Large intestine (tissue), 3 donors: ENCODE measurements at regions not wholly inside any gene's neighbourhood (a gene's known extent, or its start where the extent isn't known, plus 50 kb on each side); places are given as distances from the start of the nearest gene placed in this dataset.

Experiments
- DNase-seq, 2 donors: peaks; one replicate each; pipeline versions ENCODE4 v3.0.0 to v3.0.0-alpha.2; 2013
- H3K27ac ChIP-seq: one replicate; pipeline ENCODE4 v1.5.1; 2013; ENCODE audit warnings: low read length
- H3K27me3 ChIP-seq: 2 replicates; pipeline ENCODE4 v1.6.1; 2013; ENCODE audit warnings: low read length; ENCODE audit not compliant: control insufficient read depth, insufficient read depth
- H3K36me3 ChIP-seq: 2 replicates; pipeline ENCODE4 v1.6.1; 2013; ENCODE audit warnings: low read length; ENCODE audit not compliant: control insufficient read depth, insufficient read depth
- H3K4me1 ChIP-seq: one replicate; pipeline ENCODE4 v1.6.1; 2013; ENCODE audit warnings: low read length; ENCODE audit not compliant: control insufficient read depth, insufficient read depth
- H3K4me3 ChIP-seq: one replicate; pipeline ENCODE4 v1.5.1; 2013; ENCODE audit warnings: low read length
- H3K9me3 ChIP-seq: one replicate; pipeline ENCODE4 v1.6.1; 2013; ENCODE audit warnings: mild to moderate bottlenecking, low read depth, low read length, moderate library complexity; ENCODE audit not compliant: control insufficient read depth
- WGBS: methylation state at CpG from one replicate; pipeline ENCODE4 v1.1.5; 2013; ENCODE audit warnings: low lambda C conversion rate; ENCODE audit not compliant: insufficient coverage; 5-methylcytosine and 5-hydroxymethylcytosine counted together

- no peaks in the 10 kb centered on the region for H3K36me3 ChIP-seq
- H3K9me3 ChIP-seq: no peaks in the 10 kb centered on the region
- WGBS: 17% methylated on average over 1 of the region's 6 CpGs
- no peak for DNase-seq
- peaks cover 8% of the 10 kb centered on the region for H3K27me3 ChIP-seq
- no peaks in the 10 kb centered on the region for H3K4me1 ChIP-seq
- H3K27ac ChIP-seq: no peak overlapping the region
- no peak overlapping the region for H3K4me3 ChIP-seq
These were observed 155.9 kb downstream of the SHOX start for GRCh38 chrX:786441-786881.

- no peaks in the 10 kb centered on the region for H3K27me3 ChIP-seq
- 99% methylated on average over 4 of the region's 13 CpGs for WGBS
- no peak overlapping the region for H3K4me3 ChIP-seq
- no peaks in the 10 kb centered on the region for H3K36me3 ChIP-seq
- no peaks in the 10 kb centered on the region for H3K9me3 ChIP-seq
- DNase-seq: no peak
- no peaks in the 10 kb centered on the region for H3K4me1 ChIP-seq
- H3K27ac ChIP-seq: no peak overlapping the region
These were observed 154.2 kb downstream of the SHOX start for GRCh38 chrX:784829-785228.

GRCh38 chrX:781224-782204 is 150.9 kb downstream of the SHOX start:
- Histone ChIP-seq H3K4me1 (no peaks in the 10 kb centered on the region), H3K27me3 (no peaks in the 10 kb centered on the region), H3K36me3 (no peaks in the 10 kb centered on the region), H3K4me3 (no peak overlapping the region), H3K9me3 (no peaks in the 10 kb centered on the region), H3K27ac (no peak overlapping the region)
- DNase-seq: peak in 1 of 2 donors; percentile 0
- WGBS: 0% methylated on average over 1 of the region's 28 CpGs

- H3K27ac ChIP-seq: no peak overlapping the region
- peaks cover 3% of the 10 kb centered on the region for H3K9me3 ChIP-seq
- no peaks in the 10 kb centered on the region for H3K36me3 ChIP-seq
- H3K4me1 ChIP-seq: no peaks in the 10 kb centered on the region
- DNase-seq: no peak
- H3K27me3 ChIP-seq: no peaks in the 10 kb centered on the region
- 74% methylated on average over 2 of the region's 14 CpGs for WGBS
- H3K4me3 ChIP-seq: no peak overlapping the region
These were observed 146.1 kb downstream of the SHOX start for GRCh38 chrX:776529-777230.

- Histone ChIP-seq H3K9me3 (peaks cover 3% of the 10 kb centered on the region), H3K4me1 (no peaks in the 10 kb centered on the region), H3K27ac (no peak overlapping the region), H3K36me3 (no peaks in the 10 kb centered on the region), H3K27me3 (no peaks in the 10 kb centered on the region), H3K4me3 (no peak overlapping the region)
- DNase-seq: no peak
- no CpG with 5 or more reads among the region's 9 CpGs for WGBS
These were observed 145.5 kb downstream of the SHOX start for GRCh38 chrX:776061-776460.

- no peaks in the 10 kb centered on the region for H3K27me3 ChIP-seq
- no CpG with 5 or more reads among the region's 8 CpGs for WGBS
- H3K9me3 ChIP-seq: peaks cover 10% of the 10 kb centered on the region
- no peak overlapping the region for H3K4me3 ChIP-seq
- no peak for DNase-seq
- H3K27ac ChIP-seq: no peak overlapping the region
- H3K4me1 ChIP-seq: no peaks in the 10 kb centered on the region
- no peaks in the 10 kb centered on the region for H3K36me3 ChIP-seq
These were observed 143.9 kb downstream of the SHOX start for GRCh38 chrX:774536-774935.

GRCh38 chrX:773292-774025 is 142.9 kb downstream of the SHOX start:
- Histone ChIP-seq H3K27ac (no peak overlapping the region), H3K36me3 (no peaks in the 10 kb centered on the region), H3K9me3 (peaks cover 10% of the 10 kb centered on the region), H3K4me3 (no peak overlapping the region), H3K4me1 (no peaks in the 10 kb centered on the region), H3K27me3 (no peaks in the 10 kb centered on the region)
- no peak for DNase-seq
- WGBS: 86% methylated on average over 1 of the region's 9 CpGs

- H3K27me3 ChIP-seq: no peaks in the 10 kb centered on the region
- WGBS: 67% methylated on average over 1 of the region's 6 CpGs
- no peak for DNase-seq
- H3K4me3 ChIP-seq: no peak overlapping the region
- H3K36me3 ChIP-seq: no peaks in the 10 kb centered on the region
- no peak overlapping the region for H3K27ac ChIP-seq
- H3K4me1 ChIP-seq: no peaks in the 10 kb centered on the region
- H3K9me3 ChIP-seq: peaks cover 10% of the 10 kb centered on the region
These were observed 140.9 kb downstream of the SHOX start for GRCh38 chrX:771536-771935.

GRCh38 chrX:769796-770195 is 139.2 kb downstream of the SHOX start:
- DNase-seq: no peak
- Histone ChIP-seq H3K9me3 (peaks cover 10% of the 10 kb centered on the region), H3K27me3 (no peaks in the 10 kb centered on the region), H3K27ac (no peak overlapping the region), H3K36me3 (no peaks in the 10 kb centered on the region), H3K4me1 (no peaks in the 10 kb centered on the region), H3K4me3 (no peak overlapping the region)
- 47% methylated on average over 2 of the region's 3 CpGs for WGBS

GRCh38 chrX:768596-768995 is 138.0 kb downstream of the SHOX start:
- Histone ChIP-seq H3K36me3 (no peaks in the 10 kb centered on the region), H3K27me3 (no peaks in the 10 kb centered on the region), H3K27ac (no peak overlapping the region), H3K4me1 (no peaks in the 10 kb centered on the region), H3K9me3 (peaks cover 10% of the 10 kb centered on the region), H3K4me3 (no peak overlapping the region)
- DNase-seq: no peak
- 100% methylated on average over 2 of the region's 7 CpGs for WGBS
